ENCODE measurements at regions not wholly inside any gene's neighbourhood (a gene's known extent, or its start where the extent isn't known, plus 50 kb on each side); places are given as distances from the start of the nearest gene placed in this dataset.
"Not testable (repeated sequence)": the region's sequence is repeated elsewhere in the genome, so short reads cannot be mapped to it uniquely, and the experiment has no call there.

- no peak for DNase-seq
Observed at GRCh38 chr15:36108541-36108940, 470.9 kb upstream of the CDIN1 start.

- peak; percentile 53 for DNase-seq
Observed at GRCh38 chr15:36109943-36110658, 469.3 kb upstream of the CDIN1 start.

DNA sequence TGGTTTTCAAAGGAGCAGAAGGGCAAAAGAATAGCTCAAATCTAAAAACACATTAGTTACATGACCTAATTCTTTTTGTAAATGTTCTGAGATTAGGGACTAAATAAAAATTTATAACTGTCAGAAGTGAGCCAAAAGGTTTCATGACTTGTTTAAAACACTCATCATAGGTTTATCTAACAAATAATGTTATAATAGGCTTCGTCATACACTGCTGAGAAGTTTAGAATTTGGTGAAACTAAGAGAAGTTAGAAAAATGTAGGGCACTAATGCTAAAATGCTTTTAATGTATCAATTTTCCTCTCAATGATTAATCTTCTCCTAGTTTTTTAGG, 468.8 kb upstream of the CDIN1 start:
- no peak for DNase-seq

- DNase-seq: no peak
Observed at GRCh38 chr15:36117296-36117787, 462.1 kb upstream of the CDIN1 start.

GRCh38 chr15:36126194-36126593, 453.2 kb upstream of the CDIN1 start:
- no peak for DNase-seq

- DNase-seq: peak; percentile 40
Observed at GRCh38 chr15:36130641-36131310, 448.6 kb upstream of the CDIN1 start.

DNA sequence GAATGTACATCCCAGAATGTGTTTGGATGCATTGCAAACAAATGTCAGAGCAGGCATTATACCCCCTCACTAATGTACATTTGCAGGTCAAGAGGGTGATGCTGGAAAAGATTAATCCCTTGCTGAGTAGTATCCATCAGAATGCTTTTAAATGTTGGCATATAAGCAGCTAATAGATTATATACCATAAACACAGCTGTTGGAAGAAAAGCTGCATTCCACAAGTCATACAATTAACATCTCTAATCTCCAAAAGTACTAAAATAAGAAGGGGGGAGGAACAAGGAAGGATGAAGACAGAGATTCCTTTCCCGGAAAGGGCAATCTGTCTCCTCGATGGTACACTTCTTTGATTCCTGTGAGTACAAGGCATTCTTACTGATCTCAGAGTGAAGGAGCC, 445.7 kb upstream of the CDIN1 start:
- no peak for DNase-seq

GRCh38 chr15:36136049-36136448, 443.4 kb upstream of the CDIN1 start:
- DNase-seq: peak; percentile 13

GRCh38 chr15:36152936-36153335, 426.5 kb upstream of the CDIN1 start:
- DNase-seq: no peak

DNA sequence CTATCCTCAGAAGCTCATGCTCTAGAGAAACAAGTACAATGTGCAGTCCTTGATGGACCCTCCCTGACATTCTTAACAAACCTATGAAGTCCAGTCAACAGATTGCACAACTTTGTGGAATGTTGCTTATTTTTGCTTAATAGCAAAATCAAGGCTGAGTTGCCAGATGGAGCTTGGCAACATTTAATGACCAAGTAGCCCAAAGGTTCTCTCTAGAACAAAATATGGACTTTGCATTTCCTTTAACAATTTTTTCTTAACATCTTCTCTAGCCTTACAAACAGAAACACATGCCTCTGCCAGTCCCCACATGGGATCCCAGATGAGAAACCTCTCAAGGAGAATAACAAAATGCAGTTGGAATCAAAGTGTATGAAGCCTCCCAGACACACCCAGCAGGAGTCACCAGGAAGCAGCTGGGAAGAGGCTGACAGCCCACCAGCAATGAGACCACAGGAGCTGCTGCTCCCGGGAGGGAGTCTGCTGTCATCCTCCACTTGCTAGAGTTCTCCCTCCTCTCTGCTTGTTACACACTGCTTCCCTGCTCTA, 422.5 kb upstream of the CDIN1 start:
- DNase-seq: peak; percentile 32

- DNase-seq: no peak
Observed at GRCh38 chr15:36160351-36160750, 419.1 kb upstream of the CDIN1 start.

- DNase-seq: no peak
Observed at GRCh38 chr15:36161108-36161507, 418.3 kb upstream of the CDIN1 start.

DNA sequence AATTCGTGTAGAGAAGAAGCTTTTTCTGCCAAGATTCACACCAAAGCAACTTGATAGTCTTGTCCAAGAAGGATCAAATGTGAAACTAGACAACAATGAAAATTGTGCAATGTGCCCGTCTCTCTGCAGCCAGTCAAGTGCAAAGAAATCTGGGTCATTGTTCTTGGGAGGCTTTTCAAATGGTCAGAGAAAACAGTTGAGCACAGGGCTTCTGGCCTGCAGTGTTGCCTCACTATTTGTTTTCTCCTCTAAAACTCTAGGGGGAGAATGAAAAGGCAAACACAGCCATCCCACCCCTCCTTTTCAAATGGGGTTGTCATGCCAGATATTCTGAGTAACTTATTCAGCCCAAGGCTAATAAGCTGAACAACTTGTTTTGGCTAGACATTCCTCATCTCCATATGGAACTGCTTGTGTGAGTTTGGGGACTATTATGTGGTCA, 417.6 kb upstream of the CDIN1 start:
- DNase-seq: peak; percentile 70

- DNase-seq: not testable (repeated sequence)
Observed at GRCh38 chr15:36163983-36164382, 415.4 kb upstream of the CDIN1 start.

DNA sequence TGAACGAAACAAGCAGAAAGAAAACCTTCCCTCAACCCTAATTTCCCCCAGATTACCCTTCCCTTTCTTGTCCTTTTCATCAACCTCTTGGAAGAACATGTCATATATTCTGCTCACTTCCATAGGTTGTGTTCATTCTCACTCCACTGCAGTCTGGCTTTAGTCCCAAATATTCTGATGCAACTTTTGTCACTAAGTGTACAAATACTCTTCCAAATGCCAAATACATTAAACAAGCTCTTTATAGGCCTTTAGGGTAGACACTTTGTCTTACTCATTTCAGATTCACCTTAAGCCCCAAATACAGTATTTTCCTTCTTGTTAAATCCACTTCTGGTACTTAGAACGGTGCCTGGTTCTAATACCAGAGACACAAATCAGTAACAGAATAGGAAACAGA, 406.5 kb upstream of the CDIN1 start:
- DNase-seq: peak; percentile 33

GRCh38 chr15:36175186-36175740, 404.2 kb upstream of the CDIN1 start:
- DNase-seq: peak; percentile 34

GRCh38 chr15:36175741-36176291, 403.6 kb upstream of the CDIN1 start:
- DNase-seq: peak; percentile 83

- peak; percentile 40 for DNase-seq
Observed at GRCh38 chr15:36177590-36178302, 401.7 kb upstream of the CDIN1 start.

DNA sequence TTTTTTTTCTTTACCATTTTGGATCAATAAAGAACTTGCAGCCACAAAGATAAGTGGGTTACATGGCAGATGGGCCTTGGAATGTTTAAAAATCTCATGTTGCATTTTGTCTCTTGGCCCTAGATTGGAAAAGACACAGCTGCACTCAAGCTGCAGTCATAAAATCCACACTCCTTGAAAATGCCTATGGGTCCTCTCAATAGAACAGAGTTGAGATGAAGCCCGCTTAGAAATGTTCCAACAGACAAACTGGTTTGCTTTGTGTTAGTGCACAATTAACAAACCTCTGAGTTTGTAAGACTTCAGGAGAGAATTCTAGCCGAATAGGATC, 401.2 kb upstream of the CDIN1 start:
- no peak for DNase-seq

GRCh38 chr15:36183201-36183600, 396.2 kb upstream of the CDIN1 start:
- peak; percentile 27 for DNase-seq

DNA sequence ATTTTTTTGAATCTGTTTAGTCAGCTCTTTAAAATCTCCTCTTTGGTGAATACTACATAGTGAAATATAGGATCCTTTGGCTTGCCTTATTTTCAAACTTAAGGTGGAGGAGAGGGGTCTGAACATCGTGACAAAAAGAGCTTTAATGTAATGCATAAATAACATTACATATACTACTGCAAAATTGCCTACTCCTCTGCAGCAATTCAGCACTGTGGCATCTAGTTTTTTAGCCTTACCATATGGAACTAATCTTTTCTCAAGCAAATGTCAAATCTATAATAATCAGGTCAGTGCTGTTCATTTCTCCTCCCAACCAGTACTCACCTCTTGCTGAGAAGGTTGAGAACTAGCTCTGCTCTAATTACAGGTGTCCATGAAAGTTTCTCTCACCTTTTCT, 394.0 kb upstream of the CDIN1 start:
- no peak for DNase-seq

DNA sequence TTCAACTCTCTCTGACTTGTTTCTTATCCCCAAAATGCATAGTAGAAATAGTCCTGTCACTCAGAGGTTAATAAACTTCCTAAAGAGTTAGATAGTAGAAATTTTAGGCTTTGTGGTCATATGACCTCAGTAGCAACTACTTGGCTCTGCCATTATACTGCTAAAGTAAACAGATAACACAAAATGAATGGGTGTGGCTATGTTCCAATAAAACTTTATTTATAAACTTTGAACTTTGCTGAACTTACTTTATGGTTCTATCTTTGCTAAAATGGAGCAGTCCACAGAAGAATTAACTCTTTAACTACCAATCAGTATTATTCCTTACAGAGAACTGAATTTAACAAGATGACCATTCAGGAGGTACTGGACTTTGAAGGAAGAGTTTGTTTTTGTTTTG, 393.6 kb upstream of the CDIN1 start:
- DNase-seq: no peak

GRCh38 chr15:36186376-36186775, 393.1 kb upstream of the CDIN1 start:
- peak; percentile 48 for DNase-seq

Measured in fibroblast of skin of back (primary cell).